ENCODE measurements at regions not wholly inside any gene's neighbourhood (a gene's known extent, or its start where the extent isn't known, plus 50 kb on each side); places are given as distances from the start of the nearest gene placed in this dataset.

DNA sequence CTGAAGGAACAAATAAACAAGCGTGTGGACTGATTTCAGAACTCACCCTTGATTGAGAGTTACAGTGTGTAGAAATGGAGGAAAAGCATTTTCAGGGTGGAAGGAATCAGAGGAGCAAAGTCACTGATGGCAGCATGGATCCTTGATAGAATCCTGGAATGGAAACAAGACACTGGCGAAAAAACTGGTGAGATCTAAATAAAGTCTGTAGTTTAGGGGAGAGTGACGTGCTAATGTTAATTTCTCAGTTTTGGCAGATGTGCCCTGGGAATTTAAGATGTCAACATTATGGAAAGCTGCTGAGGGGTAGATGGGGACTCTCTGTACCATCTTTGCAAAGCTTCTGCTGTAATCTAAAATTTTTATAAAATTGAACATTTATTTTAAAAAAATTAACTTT, 378.0 kb downstream of the UQCRFS1 start:
- DNase-seq = no peak

DNA sequence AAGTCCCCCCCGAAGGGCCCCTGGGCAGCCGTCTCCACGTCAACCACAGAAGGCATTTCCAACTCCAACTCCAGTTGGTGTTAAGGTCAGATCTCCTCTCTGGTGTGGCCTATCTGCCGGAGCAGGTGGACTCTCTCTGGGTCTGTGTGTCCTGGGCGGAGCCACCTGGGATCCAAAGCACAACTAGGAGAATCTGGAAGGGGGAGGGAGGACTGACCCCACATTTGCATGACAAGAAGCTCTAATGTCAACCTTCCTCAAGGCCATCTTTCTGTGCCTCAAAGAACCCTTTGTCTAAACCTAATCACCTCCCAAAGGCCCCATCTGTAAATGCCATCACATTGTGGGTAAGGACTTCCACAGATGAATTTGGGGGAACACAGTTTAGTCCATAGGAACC, 381.5 kb downstream of the UQCRFS1 start:
- no peak for DNase-seq

DNA sequence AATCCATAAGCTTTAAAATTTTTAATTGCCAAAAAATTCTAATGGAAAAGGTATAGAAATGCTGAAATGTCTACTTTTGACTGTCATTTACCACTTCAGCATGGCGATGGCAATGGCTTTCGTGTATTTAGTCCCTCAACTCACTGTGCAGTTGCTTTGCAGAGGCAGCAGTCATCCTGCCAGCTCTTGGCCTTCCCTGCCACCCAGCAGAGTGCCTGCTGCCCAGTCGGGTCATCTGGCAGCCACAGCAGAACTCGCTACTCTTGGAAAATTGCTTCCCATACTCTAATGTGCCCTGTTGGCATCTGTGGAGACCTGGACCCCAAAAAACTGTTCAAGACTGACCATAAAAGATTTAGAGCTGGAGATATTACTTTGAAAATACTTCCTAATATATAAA, 383.2 kb downstream of the UQCRFS1 start:
- no peak for DNase-seq

DNA sequence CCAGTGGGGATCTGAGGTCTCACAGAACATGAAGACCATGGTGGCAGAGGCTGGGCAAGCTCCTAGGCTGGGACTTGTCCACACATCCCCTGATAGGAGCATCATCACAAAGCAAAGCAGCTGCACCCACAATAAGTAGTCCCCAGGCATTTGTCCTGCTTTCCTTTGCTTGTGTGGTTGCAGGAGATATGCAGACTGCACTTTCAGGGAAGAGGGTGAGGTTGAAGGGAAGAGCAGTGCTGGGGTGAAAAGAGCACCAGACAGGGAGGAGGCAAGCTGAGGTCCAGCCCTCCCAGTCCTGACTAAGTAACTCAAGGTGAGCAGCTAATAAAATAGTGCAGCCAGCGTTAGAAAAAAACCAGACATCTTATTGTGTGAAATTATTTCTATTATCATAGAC, 383.6 kb downstream of the UQCRFS1 start:
- no peak for DNase-seq

DNA sequence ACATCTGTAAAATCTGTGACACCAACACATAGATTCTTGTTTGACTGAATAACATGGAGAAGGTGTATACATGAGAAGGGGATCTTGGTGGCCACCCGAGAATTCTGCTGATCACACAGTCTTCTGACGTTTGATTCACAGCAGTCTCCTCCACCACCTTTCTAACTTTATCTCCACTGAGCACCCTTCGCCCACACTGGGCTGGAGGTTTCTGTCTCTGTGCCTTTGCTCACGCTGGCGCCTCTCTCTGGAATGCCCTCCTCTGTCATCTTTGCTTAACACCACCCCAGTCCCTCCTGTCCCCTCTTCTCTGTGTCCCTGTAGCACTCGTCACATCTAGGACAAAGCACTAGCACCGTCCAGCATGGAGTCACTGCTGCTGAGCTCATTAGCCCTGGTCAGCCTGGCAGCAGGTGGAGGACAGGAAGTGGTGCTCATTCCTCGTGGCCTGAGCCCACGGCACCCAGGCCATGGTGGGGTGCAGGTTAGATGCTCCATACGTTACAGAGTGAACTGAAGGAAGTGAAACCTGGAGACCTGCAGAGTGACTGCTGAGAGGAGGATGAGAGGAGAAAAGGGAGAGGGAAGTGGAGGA, 384.6 kb downstream of the UQCRFS1 start:
- no peak for DNase-seq

DNA sequence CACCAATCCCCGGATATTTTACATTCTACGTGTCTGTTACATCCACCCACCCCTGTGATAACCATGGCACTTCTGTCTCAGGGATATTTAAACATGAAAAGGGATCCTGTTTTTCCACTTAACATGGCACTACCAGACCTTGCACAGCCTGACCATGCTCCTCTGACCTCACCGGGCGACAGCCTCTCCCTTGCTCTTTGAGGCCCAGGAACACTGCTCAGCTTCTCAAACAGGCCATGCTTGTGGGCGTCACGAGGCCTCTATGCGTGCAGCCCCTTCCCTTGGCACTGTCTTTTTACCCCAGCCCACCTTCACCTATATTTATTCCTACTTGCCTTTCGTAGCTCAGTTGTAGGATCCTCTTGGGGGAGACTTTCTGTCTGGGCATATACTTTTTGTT, 385.6 kb downstream of the UQCRFS1 start:
- no peak for DNase-seq

DNA sequence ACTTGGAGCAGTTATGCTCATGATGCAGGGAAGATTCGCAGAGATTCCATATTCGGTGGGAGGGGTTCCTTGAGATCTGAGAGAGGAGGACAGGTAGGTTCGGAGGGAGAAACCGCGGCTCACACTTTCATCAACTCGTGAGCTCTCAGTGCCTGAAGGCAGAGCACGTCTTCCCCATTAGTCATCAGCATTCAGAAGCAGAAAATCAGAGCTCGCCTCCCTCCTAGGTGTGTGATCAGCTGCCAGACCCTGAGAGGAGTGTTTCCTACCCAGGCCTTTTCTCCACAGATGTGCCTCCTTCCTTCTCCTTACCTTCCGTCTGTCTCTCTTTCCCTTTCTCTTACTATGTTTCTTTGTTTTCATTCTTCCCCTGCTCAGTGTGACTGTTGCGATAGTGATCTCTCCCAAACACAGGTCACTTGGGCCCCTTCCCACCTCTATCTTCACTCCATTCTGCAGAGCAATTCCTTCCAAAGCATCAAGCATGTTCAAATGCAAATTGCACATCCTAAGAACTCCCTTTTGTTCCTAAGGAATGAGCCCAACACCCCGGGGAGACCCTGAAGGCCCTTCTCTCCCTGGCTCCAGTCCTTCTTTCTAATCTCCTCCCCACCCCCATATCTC, 389.5 kb downstream of the UQCRFS1 start:
- DNase-seq = no peak

DNA sequence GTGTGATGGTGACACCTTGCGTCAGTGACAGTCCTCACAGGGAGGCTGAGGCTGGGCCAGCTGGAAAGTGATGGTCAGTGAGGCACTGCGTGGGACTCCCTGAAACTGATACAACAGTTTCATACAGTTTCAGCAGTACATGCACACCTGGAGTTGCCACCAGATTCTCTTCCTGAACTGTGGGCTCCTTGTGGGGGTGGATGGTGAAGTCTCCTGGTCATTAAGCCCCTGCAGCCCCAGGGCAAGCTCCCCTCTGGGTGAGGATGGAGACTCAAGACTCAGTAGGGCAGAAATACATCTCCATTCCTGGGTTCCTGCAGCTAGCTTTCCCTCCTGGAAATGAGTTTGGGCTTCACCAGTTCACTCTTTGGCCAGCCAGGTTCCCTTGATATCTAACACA, 392.7 kb downstream of the UQCRFS1 start:
- no peak for DNase-seq

DNA sequence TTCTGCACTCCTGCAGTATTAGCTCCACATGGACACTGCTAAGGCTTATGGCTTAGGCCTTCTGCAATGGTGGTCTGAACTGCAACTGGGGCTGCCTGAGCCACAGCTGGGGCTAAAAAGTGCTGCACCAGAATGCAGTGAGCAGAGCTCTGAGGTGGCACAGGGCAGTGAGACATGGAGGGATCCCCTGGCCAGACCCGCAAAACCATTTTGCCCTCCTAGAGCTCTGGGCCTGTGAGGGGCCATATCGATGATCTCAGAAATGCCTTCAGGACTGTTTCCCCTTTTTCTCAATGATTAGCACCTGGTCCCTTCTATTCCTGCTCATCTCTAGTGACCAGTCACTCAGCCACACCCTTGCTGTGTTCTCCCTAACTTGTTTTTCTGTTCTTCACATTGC, 397.7 kb downstream of the UQCRFS1 start:
- no peak for DNase-seq

DNA sequence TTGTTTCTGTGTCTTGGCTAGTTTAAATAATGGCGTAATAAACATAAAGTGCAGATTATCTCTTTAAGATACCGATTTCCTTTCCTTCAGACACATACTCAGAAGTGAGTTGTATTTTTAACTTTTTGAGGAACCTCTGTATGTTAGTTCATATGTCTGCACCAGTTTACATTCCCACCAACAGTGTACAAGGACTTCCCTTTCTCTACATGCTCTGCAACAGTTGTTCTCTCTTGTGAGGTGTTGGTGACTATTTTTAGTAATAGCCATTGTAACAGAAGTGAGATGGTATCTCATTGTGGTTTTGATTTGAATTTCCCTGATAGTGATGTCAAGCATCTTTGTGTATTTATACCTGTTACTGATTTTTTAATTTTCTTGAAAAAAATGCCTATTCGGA, 418.6 kb downstream of the UQCRFS1 start:
- DNase-seq = no peak

DNA sequence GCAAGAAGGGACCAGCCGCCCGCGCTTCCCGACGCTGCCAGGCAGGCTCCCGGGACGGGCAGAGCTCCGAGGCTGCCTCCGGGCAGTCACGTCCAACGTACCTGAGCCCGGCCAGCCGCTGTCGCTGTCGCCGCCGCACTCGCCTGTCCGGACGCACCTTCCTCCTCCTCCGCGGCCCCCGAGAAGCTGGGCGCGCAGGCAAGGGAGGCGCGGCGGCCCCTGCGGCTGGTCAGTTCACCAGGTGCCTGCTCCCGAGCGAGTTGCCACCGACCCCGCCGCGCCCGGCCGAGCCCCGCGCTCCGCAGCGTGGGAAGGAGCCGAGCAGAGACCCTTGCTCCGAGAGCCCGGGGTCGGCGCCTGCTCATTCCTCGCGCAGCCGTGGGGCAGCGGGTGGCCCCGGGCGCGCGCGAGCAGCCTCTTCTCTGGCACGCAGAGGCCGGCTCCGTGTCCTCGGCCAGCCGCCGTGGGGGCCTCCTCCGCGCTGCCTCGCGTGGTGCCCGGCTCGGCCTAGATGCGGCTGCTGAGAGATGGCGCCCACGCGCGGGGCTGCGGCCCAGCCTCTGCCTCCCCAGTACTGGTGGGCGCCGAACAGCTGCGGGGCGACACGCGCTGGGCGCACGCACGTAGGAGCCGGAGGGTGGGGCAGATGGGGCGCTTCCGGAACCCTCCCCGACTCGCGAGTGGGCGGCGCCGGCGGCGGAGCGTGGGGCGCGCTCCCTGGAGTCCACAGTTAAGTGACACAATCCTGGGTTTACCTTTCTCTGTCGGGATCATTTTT, 419.4 kb downstream of the UQCRFS1 start:
- DNase-seq = no peak

DNA sequence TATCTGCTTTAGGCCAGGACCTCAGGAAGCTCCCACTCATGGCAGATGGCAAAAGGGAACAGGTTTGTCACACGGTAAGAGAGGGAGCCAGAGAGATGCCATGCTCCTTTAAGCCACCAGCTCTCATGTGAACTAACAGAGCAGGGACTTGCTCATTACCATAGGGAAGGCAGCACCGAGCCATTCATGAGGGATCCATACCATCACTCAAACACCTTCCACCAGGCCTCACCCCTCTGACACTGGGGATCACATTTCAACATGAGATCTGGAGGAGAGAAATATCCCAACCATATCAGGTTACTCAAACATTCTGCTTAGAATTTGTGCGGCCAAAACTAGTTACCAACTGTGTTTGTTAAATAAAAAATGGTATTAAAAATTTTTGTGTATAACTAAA, 427.0 kb downstream of the UQCRFS1 start:
- DNase-seq = no peak

DNA sequence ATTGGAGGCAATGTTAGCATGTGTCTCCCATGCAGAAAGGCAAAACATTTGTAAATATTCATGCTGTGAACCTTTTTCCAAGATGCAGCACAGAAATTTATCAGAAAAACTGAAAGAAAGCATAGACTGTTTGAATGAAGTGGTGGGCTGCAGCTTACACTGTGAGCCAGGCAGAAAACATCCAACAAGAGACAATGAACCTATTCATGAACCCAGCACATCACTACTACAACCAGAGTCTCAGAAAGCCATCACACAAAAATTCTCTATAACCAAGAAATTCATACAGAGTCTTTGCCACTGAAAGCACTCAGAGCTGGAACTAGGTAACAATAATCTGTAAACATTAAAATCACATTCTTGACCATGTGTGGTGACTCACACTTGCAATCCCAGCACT, 448.9 kb downstream of the UQCRFS1 start:
- no peak for DNase-seq

DNA sequence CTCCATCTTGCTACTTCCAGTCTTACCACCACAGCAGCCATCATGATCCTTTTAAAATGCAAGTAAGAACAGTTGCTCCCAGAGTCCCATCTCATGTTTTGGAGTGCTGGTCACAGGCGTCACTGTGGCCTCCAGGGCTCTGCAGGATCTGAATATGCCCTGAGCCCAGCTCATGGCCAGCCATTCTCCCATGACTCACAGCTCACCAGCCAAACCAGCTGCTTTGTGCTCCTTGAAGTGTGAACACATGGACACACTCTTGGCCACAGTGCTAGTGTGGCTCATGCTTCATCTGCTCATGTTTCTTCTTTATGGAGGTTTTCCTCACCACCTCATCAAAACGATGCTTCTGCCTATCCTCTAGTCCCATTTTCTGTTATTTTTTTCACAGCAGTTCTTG, 466.5 kb downstream of the UQCRFS1 start:
- DNase-seq = no peak

DNA sequence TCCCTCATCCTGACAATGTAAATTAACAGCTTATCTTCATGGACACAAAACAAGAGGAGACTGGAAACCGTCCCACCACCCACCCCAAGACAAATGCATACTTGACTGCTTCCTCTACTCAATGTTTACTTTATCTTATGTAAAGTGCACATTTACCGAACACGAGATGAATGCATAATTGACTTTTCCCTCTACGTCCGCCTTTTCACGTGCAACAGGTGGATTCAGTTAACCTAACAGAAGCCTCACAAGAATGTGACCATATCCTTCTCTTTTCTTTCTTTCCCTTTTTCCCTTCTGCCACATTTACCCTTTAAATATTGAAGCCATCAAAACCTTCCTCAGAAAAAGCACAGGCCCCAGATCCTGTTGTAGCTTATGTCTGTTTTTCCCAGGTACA, 468.0 kb downstream of the UQCRFS1 start:
- DNase-seq = no peak

DNA sequence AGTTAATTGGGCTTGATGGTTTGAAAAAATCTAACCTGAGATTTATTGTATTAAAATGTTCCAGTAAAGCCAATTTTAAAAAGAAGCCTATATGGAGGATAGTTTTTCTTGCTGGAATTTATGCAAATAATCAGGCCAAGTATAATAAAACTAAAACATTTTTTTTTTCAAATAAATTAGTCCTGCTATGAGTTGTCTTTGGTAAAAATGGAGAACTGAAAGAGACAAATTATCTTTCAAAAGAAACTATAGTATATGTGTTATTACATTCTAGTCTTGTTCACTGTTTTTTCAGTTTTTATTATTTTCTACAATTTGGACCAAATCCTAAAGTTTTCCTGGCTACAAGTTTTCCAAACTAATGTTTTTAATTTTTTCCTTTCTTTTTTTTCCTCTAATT, 468.9 kb downstream of the UQCRFS1 start:
- DNase-seq = no peak

DNA sequence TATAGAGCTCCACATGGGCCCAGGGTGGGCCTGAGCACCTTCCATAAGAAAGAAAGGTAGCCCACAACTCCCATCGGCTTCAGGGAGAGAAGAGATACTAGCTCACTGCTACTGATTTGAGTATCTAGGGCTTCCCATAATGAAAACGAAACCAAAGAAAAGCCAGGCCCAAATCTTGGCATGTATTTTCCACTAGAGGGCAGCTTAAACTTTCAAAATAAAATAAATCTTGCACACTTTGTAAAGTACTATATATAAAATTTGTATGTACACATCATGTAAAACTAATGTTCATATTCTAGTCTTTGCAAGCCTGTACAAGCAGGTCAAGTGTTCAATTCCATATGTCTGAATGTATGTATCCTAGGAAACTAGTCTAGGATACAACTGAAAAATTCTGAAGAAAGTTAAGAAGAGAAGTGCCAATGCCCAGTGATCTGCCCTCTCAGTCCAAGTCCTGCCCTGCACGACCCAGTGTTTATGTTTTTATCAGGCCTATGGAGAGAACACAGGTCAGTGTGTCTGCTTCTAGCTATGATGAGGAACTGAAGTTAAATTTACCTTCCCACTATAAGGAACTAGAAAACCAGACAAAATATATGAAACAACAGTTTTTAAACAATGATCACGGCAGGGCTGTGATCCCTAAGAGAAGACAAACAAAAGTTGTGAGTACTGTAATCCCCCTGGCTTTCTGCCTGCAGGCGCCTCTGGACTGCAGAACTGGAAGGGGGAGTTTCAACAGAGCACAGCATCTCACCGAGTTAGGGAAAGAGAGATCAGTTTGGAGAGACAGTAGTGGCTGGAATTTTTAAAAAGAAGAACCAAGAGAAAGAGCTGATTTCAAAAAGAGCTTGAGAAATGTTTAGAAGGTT, 475.7 kb downstream of the UQCRFS1 start:
- peak in 2 of 6 experiments; percentile 26 to 33 for DNase-seq

DNA sequence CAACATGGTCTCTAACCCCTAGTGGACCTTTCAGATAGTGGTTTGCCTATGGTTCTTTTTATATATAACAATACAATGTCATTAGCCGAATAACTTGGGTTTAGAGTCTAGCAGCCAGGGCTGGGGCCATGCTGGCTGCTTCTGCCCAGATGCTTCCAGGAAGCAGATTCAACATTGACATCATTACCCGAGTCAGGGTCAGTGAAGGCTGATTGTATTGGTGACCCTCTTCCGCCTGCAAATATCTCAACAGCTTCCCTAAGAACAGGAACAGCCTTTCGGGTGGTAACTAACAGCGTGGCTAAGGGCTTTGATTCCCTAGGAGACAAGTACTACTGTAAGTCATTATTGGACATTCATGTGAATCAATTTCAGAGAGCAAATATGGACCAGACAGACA, 476.4 kb downstream of the UQCRFS1 start:
- no peak for DNase-seq

DNA sequence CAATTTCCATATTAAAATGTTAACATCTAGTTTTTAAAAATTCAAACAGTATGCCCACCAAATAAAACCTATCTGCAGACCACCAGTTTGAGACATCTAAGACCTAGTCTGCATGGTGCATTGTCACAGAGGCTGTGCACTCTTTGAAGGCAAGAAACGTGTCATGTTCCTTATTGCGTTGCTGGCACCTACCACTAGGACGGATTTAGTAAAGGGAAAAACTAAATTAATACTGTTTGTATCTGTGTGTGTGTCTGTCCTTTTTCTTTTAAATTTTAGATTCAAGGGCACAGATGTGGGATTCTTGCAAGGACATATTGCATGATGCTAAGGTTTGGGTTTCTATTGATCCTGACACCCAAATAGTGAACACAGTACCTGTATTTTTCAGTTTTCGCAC, 481.4 kb downstream of the UQCRFS1 start:
- DNase-seq = no peak

DNA sequence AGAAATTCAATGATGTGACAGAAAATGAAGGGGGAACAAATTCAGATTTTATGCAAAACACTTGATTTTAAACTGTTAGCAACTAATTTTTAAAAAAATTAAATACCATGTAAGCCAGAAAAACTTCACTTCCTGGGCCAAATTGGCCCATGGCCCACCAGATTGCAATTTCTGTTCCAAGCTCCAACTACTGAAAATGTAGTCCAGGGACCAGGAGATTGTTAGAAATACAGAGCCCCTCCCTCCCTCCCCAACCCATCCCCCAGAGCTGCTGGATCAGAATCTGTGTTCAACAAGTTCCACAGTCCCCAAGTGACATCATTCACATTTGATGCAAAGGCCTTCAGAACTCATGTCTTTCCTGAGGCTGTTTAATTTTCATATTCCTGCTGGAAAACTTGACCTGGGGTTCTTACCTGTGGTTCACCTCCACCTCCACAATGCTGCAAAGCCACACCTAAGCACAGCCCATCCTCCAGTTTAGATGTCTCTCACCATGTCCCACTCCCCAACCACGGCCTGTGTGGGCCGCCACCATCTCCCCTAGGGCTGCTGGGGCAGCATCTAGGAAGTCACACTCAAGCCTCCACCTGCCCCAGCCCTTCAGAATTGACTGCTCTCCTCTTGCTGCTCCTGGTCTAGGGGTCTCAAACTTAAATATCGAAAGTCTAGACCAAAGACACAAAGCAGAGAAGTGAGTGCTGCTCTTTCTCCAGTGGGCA, 482.0 kb downstream of the UQCRFS1 start:
- no peak for DNase-seq

DNA sequence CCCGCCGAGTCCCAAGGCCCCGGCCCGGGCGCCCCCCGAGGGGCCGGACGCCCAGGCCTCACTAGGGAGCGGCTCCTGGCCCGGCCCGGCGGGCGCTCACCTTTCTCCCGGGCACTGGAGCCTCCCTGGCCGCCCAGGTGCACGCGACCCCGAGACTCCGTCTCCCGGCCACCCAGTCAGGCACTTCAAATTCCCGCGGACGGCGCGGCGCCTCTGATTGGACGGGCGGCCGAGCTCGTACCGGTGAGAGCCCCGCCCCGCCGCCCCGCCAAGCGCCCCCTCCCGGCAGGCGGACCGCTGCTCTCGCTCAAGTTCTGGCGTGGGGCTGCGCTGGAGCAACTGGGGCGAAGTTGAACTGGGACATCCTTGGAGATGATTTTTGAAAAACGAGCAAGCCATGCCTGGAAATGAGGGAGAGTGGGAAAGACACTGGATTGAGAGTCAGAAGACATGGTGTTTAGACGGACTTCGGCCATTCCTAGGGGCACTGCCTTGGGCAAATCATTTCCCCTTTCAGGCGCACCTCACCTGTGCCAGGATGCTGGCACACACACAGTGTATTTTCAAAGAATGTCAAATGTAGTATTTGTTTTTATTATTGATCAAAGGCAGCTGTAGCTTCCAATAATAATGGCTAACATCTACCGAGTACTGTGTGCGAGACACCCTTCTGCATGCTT, 485.3 kb downstream of the UQCRFS1 start:
- DNase-seq = peak in 2 of 6 experiments; percentile 9 to 18
